ENCODE measurements at regions not wholly inside any gene's neighbourhood (a gene's known extent, or its start where the extent isn't known, plus 50 kb on each side); places are given as distances from the start of the nearest gene placed in this dataset.
"Not testable (repeated sequence)": the region's sequence is repeated elsewhere in the genome, so short reads cannot be mapped to it uniquely, and the experiment has no call there.

GRCh38 chr6:147979966-147980365 lies 362.7 kb upstream of the SASH1 start:
- DNase-seq (ENCODE audit: extremely low read depth in 1 of 11, low read depth in 9 of 11, low spot score in 4 of 11): no peak

DNA sequence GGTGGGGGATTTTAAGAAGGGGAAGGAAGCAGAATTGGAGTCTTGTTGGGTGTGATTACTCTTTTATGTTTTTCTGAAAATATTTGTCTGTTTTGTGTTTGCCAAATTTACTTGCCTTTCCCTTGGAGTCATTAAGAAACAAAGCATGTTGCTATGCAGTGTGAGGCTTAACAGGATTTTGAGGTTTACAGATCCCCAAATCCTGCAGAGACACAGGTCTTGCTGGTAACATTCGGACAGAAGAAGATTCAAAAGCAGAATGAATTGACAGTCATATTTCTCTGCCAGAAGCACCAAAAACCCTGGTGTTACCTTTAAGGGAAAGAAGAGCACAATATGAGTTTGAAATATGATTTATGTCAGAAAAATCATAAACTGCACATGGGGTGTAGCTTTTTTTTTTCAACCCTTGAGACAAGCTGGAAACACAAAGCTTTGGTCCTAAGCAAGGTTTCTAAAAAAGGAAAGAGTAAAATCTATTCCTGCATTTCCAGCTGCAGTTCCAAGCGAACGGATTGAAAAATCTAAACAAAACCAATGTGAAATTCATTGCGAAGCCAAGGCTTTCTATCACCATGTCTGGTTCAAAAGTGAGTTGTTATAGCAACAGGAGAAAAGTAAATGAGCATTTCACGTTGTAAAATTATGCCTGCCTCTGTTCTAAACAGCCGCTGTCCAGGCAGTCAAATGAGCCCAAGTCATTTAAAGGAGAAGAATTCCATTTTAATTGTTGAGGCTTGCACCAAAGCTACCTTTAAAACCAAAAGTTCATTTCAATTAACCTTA lies 358.9 kb upstream of the SASH1 start:
- peak in 5 of 11 donors; percentile 12 to 18 (median 16) for DNase-seq (ENCODE audit: extremely low read depth in 1 of 11, low read depth in 9 of 11, low spot score in 4 of 11)

- DNase-seq (ENCODE audit: extremely low read depth in 1 of 11, low read depth in 9 of 11, low spot score in 4 of 11): peak in 6 of 11 donors; percentile 9 to 24 (median 17)
Observed at GRCh38 chr6:147986846-147987245, 355.8 kb upstream of the SASH1 start.

GRCh38 chr6:147990159-147990558 lies 352.5 kb upstream of the SASH1 start:
- no peak for DNase-seq (ENCODE audit: extremely low read depth in 1 of 11, low read depth in 9 of 11, low spot score in 4 of 11)

GRCh38 chr6:147991961-147992360 lies 350.7 kb upstream of the SASH1 start:
- DNase-seq (ENCODE audit: extremely low read depth in 1 of 11, low read depth in 9 of 11, low spot score in 4 of 11): no peak

GRCh38 chr6:147999001-147999540 lies 343.6 kb upstream of the SASH1 start:
- DNase-seq (ENCODE audit: extremely low read depth in 1 of 11, low read depth in 9 of 11, low spot score in 4 of 11): no peak

DNA sequence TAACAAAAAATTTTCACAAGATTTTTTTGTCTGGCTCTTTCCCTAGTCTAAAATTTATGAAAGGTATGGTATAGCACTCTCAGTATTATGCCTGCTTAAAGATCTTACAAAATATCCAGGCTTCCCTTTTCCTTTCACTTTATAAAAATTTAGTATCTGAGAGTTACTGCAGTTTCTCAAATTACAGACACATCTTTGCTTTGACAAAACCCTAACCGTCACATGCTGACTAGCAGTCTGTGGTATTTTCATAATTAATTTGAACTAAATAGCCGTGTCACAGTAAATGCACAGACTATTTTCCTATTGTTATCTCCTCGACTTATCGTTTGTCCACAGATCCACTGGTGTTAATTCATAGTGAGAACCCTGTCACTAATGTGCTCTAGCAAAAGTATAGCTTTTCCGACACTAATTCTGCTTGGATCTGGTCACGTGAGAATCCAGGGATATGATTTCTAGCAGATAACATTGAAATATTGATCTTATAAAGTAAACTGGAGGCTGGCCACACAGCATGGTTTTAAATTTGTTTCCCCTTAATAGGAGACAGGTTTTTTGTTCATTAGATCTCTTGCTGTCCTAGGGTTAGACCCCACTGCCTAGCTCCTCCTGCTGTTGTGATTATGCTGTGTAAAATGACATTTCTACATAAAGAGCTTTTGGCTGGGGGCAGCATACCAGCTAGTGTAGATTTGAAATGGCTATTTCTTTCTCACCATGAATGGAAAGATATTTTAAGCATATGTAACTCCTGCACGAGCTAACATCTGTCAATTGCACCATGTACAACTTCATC lies 340.6 kb upstream of the SASH1 start:
- DNase-seq (ENCODE audit: extremely low read depth in 1 of 11, low read depth in 9 of 11, low spot score in 4 of 11): no peak

GRCh38 chr6:148004651-148005050 lies 338.0 kb upstream of the SASH1 start:
- DNase-seq (ENCODE audit: extremely low read depth in 1 of 11, low read depth in 9 of 11, low spot score in 4 of 11): no peak

DNA sequence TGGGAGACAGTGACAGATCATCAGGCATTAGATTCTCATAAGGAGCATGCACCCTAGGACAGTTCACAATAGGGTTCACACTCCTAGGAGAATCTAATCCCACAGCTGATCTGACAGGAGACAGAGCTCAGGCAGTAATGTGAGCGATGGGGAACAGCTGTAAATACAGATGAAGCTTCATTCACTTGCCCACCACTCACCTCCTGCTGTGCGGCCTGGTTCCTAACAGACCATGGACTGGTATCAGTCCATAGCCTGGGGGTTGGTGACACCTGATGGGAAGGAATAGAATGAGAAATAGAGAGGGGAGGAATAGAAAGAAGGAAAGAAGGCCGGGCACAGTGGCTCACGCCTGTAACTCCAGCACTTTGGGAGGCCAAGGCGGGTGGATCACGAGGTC lies 336.8 kb upstream of the SASH1 start:
- no peak for DNase-seq (ENCODE audit: extremely low read depth in 1 of 11, low read depth in 9 of 11, low spot score in 4 of 11)

DNA sequence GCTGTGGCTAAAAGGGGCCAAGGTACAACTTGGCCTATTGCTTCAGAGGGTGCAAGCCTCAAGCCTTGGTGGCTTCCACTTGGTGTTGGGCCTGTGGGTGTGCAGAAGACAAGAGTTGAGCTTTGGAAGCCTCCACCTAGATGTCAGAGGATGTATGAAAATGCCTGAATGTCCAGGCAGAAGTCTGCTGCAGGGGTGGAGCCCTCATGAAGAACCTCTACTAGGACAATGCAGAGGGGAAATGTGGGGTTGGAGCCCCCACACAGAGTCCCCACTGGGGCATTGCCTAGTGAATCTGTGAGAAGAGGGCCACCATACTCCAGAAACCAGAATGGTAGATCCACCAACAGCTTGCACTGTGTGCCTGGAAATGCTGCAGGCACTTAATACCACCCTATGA lies 332.1 kb upstream of the SASH1 start:
- not testable (repeated sequence) for DNase-seq (ENCODE audit: extremely low read depth in 1 of 11, low read depth in 9 of 11, low spot score in 4 of 11)

DNA sequence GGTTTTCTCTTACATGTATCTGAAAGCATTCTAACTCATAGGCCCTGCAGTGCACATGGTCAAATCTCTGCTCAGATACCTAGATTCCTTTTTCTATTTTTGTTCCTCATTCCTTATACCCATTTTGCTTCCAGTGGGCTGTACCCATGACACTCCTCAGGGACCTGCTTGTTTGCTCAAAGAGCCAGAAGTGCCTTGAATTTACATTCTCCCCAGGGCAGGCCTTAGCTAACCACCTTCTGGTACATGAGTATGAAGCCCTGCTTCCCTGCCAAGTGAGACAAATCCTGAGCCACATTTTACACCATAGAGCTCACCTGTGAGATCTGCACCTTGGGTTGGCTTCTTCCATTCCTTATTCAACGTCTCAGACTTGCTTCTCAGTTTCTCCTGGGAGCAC lies 326.6 kb upstream of the SASH1 start:
- DNase-seq (ENCODE audit: extremely low read depth in 1 of 11, low read depth in 9 of 11, low spot score in 4 of 11): no peak

DNA sequence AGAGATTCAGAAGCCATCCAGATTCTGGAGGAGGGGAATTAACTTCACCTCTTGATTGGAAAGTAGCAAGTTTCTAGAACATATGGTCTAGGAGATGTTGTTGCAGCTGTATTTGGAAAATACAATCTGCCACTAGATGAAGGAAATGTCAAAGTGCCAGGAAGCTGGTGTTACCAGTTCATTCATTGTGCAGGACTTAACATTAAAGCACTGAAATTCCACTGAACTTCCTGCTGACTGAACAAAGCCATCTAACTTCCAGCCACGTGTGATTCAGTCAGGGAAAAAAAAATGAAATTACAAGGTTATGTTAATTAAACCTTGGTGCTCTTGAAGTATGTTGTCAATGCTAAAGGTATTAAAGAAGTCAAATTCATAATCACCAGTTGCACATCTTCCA lies 321.5 kb upstream of the SASH1 start:
- peak in 1 of 11 donors; percentile 5 for DNase-seq (ENCODE audit: extremely low read depth in 1 of 11, low read depth in 9 of 11, low spot score in 4 of 11)

GRCh38 chr6:148021699-148022098 lies 320.9 kb upstream of the SASH1 start:
- no peak for DNase-seq (ENCODE audit: extremely low read depth in 1 of 11, low read depth in 9 of 11, low spot score in 4 of 11)

DNA sequence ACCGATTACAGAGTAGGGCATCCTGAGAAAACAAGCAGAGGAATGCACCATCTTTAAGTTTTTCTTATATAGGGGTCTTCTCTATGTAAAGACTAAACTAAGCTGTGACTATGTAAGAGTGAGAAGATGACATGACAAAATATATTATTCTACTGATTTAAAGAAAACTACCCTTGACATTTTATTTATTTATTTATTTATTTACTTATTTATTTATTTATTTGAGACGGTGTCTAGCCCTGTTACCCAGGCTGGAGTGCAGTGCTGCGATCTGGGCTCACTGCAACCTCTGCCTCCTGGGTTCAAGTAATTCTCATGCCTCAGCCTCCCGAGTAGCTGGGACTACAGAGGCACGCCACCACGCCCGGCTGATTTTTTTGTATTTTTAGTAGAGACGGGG lies 320.4 kb upstream of the SASH1 start:
- not testable (repeated sequence) for DNase-seq (ENCODE audit: extremely low read depth in 1 of 11, low read depth in 9 of 11, low spot score in 4 of 11)

DNA sequence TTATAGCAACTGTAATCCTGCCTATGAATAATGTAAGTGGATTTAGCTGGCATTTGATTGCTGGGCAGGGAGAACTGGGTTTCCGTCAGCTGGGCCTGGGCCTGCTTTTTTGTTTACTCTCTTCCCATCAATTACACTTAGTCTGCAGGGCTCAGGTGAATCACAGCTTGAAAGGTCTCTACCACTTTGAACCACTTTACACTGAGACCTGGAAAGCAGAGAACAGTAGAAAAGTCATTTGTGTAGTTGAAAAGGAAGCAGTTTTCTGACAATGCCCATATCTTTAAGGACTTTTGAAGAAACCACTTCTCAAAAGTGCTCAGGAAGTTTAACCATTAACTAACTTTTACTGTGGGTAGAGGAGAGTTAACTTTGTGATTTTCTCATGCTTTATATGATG lies 315.4 kb upstream of the SASH1 start:
- no peak for DNase-seq (ENCODE audit: extremely low read depth in 1 of 11, low read depth in 9 of 11, low spot score in 4 of 11)

DNA sequence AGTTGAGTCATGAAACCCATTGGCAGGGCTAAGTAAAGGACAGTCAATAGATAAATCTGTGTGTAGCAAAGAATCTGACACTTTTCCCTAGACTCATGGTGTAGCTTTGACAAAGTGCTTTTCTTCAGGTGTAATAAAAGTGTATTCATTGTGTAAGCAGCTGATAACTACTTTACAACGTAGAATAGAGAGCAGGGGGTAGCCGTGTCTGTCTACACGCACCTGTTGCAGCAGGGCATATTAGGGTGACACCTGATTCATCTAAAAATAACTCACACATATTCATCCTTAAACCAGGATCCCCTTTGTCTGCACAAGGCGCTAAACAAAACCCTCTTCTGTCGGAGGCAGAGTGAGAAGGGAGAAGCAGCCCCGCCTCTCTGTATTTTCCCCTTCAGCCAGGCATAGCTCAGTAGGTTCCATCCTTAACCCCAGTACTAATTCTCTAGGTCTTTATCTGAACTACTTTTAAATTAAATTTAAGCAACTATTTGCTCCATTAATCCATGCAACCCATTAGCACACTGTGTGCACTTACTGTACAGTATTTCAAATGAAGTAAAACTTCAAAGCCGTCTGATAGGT lies 306.7 kb upstream of the SASH1 start:
- no peak for DNase-seq (ENCODE audit: extremely low read depth in 1 of 11, low read depth in 9 of 11, low spot score in 4 of 11)

DNA sequence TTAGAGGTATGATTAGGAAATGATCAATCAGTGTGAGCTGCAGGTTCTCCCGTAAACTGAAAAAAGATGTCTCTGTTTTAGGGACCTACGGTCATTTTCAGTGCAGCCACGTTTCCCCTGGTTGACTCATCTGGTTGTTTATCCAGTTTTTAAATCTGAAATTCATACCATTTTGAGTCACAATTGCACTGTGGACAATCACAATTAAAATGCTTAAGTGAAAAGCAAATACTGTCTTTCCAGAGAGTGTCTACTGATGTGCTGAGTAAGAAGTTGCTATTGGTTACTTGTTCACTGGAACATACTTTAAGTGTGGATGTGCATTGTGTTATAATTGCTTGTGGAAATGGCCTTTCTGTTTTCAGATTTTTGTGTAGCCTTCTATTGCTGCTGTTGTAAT lies 305.1 kb upstream of the SASH1 start:
- DNase-seq (ENCODE audit: extremely low read depth in 1 of 11, low read depth in 9 of 11, low spot score in 4 of 11): no peak

DNA sequence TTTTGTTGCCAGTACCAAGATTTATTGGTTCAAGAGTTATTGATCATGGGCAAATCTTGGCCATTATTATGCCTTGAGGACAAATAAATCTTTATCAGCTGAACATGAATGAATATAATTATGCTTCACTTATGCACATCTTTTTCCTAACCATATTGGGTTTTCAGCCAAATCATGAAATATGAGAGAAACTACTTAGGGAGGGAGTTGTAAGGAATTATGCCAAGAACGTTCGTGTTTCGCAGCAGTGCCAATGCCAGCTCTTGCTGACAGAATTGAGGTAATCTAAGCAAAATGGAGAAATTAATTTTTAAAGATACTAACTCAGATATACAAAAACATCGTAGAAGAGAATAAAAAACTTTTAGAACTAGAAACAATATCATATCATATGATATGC lies 301.1 kb upstream of the SASH1 start:
- no peak for DNase-seq (ENCODE audit: extremely low read depth in 1 of 11, low read depth in 9 of 11, low spot score in 4 of 11)

- DNase-seq (ENCODE audit: extremely low read depth in 1 of 11, low read depth in 9 of 11, low spot score in 4 of 11): no peak
Observed at GRCh38 chr6:148042536-148042935, 300.1 kb upstream of the SASH1 start.

DNA sequence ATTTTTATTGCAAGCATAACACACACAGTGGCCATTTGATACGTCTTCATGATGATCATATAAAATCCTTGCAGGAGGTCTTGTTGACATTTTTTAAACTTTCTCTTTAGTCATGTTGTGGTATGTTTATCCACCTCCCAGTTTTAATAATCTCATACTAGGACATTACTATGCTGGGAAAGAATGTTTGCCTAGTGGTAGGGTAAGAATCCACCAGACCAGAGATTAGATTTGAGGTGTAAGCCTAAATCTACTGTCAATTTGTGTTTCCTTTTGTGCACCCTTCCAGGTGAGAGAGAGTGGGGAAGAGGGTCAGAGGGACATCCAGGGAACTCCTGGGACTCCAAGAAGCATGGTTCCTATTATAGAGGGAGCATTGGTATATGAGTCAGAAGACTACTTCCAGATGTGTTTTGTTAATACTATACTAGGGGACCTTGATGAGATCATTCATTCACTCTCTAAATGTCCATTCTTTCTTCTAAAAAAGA lies 298.3 kb upstream of the SASH1 start:
- DNase-seq (ENCODE audit: extremely low read depth in 1 of 11, low read depth in 9 of 11, low spot score in 4 of 11): no peak

Data from renal cortex interstitium (tissue), 11 donors.